HG02981 (cell line): ENCODE measurements at regions not wholly inside any gene's neighbourhood (a gene's known extent, or its start where the extent isn't known, plus 50 kb on each side); places are given as distances from the start of the nearest gene placed in this dataset.

Experiments
- ATAC-seq: cut with Tn5 transposase; IDR thresholded peaks from one replicate; pipeline ENCODE4 v1.9.1; 2021; ENCODE audit warnings: mild to moderate bottlenecking, moderate library complexity; ENCODE audit not compliant: unreplicated experiment

GRCh38 chr3:41026394-41027177 is 172.7 kb upstream of the CTNNB1 start:
- ATAC-seq = no peak

- ATAC-seq = no peak
Measured at GRCh38 chr3:41029356-41029755, 169.9 kb upstream of the CTNNB1 start.

- no peak for ATAC-seq
Measured at GRCh38 chr3:41030220-41030619, 169.1 kb upstream of the CTNNB1 start.

GRCh38 chr3:41031401-41031800 is 167.9 kb upstream of the CTNNB1 start:
- no peak for ATAC-seq

GRCh38 chr3:41033956-41034519 is 165.3 kb upstream of the CTNNB1 start:
- no peak for ATAC-seq

GRCh38 chr3:41035456-41036022 is 163.8 kb upstream of the CTNNB1 start:
- ATAC-seq = no peak

GRCh38 chr3:41037651-41038334 is 161.5 kb upstream of the CTNNB1 start:
- no peak for ATAC-seq

GRCh38 chr3:41040256-41040655 is 159.0 kb upstream of the CTNNB1 start:
- no peak for ATAC-seq

- no peak for ATAC-seq
Measured at GRCh38 chr3:41041462-41041861, 157.8 kb upstream of the CTNNB1 start.

- no peak for ATAC-seq
Measured at GRCh38 chr3:41041899-41042298, 157.4 kb upstream of the CTNNB1 start.

GRCh38 chr3:41044523-41044922 is 154.8 kb upstream of the CTNNB1 start:
- ATAC-seq = no peak

GRCh38 chr3:41045491-41045890 is 153.8 kb upstream of the CTNNB1 start:
- no peak for ATAC-seq

GRCh38 chr3:41050144-41050543 is 149.2 kb upstream of the CTNNB1 start:
- ATAC-seq = no peak

GRCh38 chr3:41053220-41053619 is 146.1 kb upstream of the CTNNB1 start:
- ATAC-seq = no peak

- no peak for ATAC-seq
Measured at GRCh38 chr3:41060106-41060505, 139.2 kb upstream of the CTNNB1 start.

- ATAC-seq = no peak
Measured at GRCh38 chr3:41064070-41064469, 135.2 kb upstream of the CTNNB1 start.

- no peak for ATAC-seq
Measured at GRCh38 chr3:41064526-41064925, 134.8 kb upstream of the CTNNB1 start.

- no peak for ATAC-seq
Measured at GRCh38 chr3:41065340-41065739, 134.0 kb upstream of the CTNNB1 start.

- no peak for ATAC-seq
Measured at GRCh38 chr3:41073190-41073589, 126.1 kb upstream of the CTNNB1 start.

GRCh38 chr3:41075975-41076374 is 123.3 kb upstream of the CTNNB1 start:
- no peak for ATAC-seq

- no peak for ATAC-seq
Measured at GRCh38 chr3:41076399-41076798, 122.9 kb upstream of the CTNNB1 start.

- ATAC-seq = no peak
Measured at GRCh38 chr3:41080141-41080540, 119.2 kb upstream of the CTNNB1 start.
